Psoas muscle (tissue), 7 donors: ENCODE measurements at regions not wholly inside any gene's neighbourhood (a gene's known extent, or its start where the extent isn't known, plus 50 kb on each side); places are given as distances from the start of the nearest gene placed in this dataset.

ENCODE experiments used
- ATAC-seq, 4 donors: fragments of 200-7000 bp; cut with Tn5 transposase; one replicate each; pipeline ENCODE4 v1.9.1; 2020; ENCODE audit warnings: moderate library complexity in 3 of 4, mild to moderate bottlenecking in 2 of 4
- DNase-seq, 2 donors: peaks; one replicate each; pipeline ENCODE4 v3.0.0-alpha.2; 2020
- H3K27ac ChIP-seq: fragments of 200-600 bp; one replicate; pipeline ENCODE4 v1.8.0; 2022
- H3K27me3 ChIP-seq, 3 donors: fragments of 200-600 bp in 1 of 3; one replicate each; pipeline versions ENCODE4 v1.6.1 to v1.8.0; 2013 to 2022; ENCODE audit warnings: low read length in 2 of 3, mild to moderate bottlenecking in 2 of 3, moderate library complexity in 1 of 3; ENCODE audit not compliant: insufficient read depth in 3 of 3
- H3K36me3 ChIP-seq, 2 donors: fragments of 200-600 bp in 1 of 2; one replicate each; pipeline versions ENCODE4 v1.6.1 to v1.8.0; 2013 to 2022; ENCODE audit warnings: low read depth in 1 of 2, mild to moderate bottlenecking in 1 of 2, moderate library complexity in 1 of 2; ENCODE audit not compliant: insufficient read depth in 1 of 2
- H3K4me1 ChIP-seq: fragments of 200-600 bp; one replicate; pipeline ENCODE4 v1.8.0; 2022
- H3K4me3 ChIP-seq: fragments of 200-600 bp; one replicate; pipeline ENCODE4 v1.8.0; 2022; ENCODE audit warnings: mild to moderate bottlenecking
- H3K9me3 ChIP-seq: fragments of 200-600 bp; one replicate; pipeline ENCODE4 v1.8.0; 2022
- CTCF ChIP-seq: fragments of 200-600 bp; IDR thresholded peaks from one replicate; pipeline ENCODE4 v1.8.0; 2022; ENCODE audit warnings: antibody characterized with exemption
- WGBS, 3 donors: extraction: QIAGEN DNeasy Blood & Tissue Kit; methylation state at CpG; one replicate each; pipeline versions ENCODE4 v1.1.6 to v1.1.7; 2013; 5-methylcytosine and 5-hydroxymethylcytosine counted together
- intact Hi-C, 2 donors: fragments of 100-400 bp; cut with DNase I; formaldehyde crosslinking; loops; one replicate each; pipeline versions ENCODE4 v1.11.0 to v1.14.2; 2022
- donor health status: healthy with polysubstance abuse.
- donor health status: DM: no; HTN: no; CAD: no; lungs with moderate emphysema.
- donor health status: Bipolar disorder and iron deficiency.
- donor health status: healthy.
- donor health status: DM: yes; HTN: yes; CAD: no.
- donor health status: DM: no; HTN: no; CAD: no.
- donor health status: DM: yes; HTN: yes; CAD: no.

GRCh38 chr1:234877761-234878160 lies 250.9 kb downstream of the TOMM20 start:
- DNase-seq = no peak
- Histone ChIP-seq H3K9me3 (no peaks in the 10 kb centered on the region), H3K4me3 (no peak overlapping the region), H3K27me3 (no peaks in the 10 kb centered on the region), H3K36me3 (no peaks in the 10 kb centered on the region), H3K27ac (no peak overlapping the region), H3K4me1 (peaks cover 22% of the 10 kb centered on the region)
- 92 to 98% (median 96%) methylated on average over 7 of the region's 7 CpGs for WGBS, 3 donors
- intact Hi-C loops = no loop called here
- TF ChIP-seq CTCF = no peak
- no peak for ATAC-seq

- Histone ChIP-seq H3K9me3 (no peaks in the 10 kb centered on the region), H3K27me3 (no peaks in the 10 kb centered on the region), H3K4me3 (no peak overlapping the region), H3K4me1 (peaks cover 22% of the 10 kb centered on the region), H3K27ac (peak overlapping the region; percentile 63), H3K36me3 (no peaks in the 10 kb centered on the region)
- peak; percentile 25 to 40 (median 32) for ATAC-seq
- no peak for TF ChIP-seq CTCF
- WGBS, 3 donors = 68 to 74% (median 71%) methylated on average over 15 of the region's 15 CpGs
- no peak for DNase-seq
- intact Hi-C loops = no loop called here
These were observed 252.4 kb downstream of the TOMM20 start for GRCh38 chr1:234875953-234876855.

GRCh38 chr1:234875328-234875952 lies 253.2 kb downstream of the TOMM20 start:
- no peaks in the 10 kb centered on the region for H3K9me3 ChIP-seq
- intact Hi-C loops = no loop called here
- 60 to 73% (median 66%) methylated on average over 17 of the region's 17 CpGs for WGBS, 3 donors
- peak in 1 of 2 donors; percentile 79 for DNase-seq
- no peaks in the 10 kb centered on the region for H3K27me3 ChIP-seq
- H3K4me3 ChIP-seq = no peak overlapping the region
- H3K27ac ChIP-seq = peak overlapping the region; percentile 63
- no peaks in the 10 kb centered on the region for H3K36me3 ChIP-seq
- no peak for TF ChIP-seq CTCF
- peak; percentile 41 to 81 (median 68) for ATAC-seq
- H3K4me1 ChIP-seq = peaks cover 24% of the 10 kb centered on the region

GRCh38 chr1:234874291-234875288 lies 254.0 kb downstream of the TOMM20 start:
- Histone ChIP-seq H3K27me3 (no peaks in the 10 kb centered on the region), H3K9me3 (no peaks in the 10 kb centered on the region), H3K4me3 (no peak overlapping the region), H3K4me1 (peaks cover 26% of the 10 kb centered on the region), H3K36me3 (no peaks in the 10 kb centered on the region), H3K27ac (no peak overlapping the region)
- intact Hi-C loops = no loop called here
- ATAC-seq (no peak), DNase-seq (no peak)
- WGBS, 3 donors = 84 to 89% (median 84%) methylated on average over 20 of the region's 20 CpGs
- no peak for TF ChIP-seq CTCF
